Calu3 (cell line): ENCODE measurements at regions not wholly inside any gene's neighbourhood (a gene's known extent, or its start where the extent isn't known, plus 50 kb on each side); places are given as distances from the start of the nearest gene placed in this dataset.

ENCODE experiments used
- BruUV-seq: library from RNA; stranded (reverse); fragments of 400-500 nt; replicated peaks from 2 replicates; lab custom pipeline; 2021; lab: Mats Ljungman, UMichigan
- CTCF ChIA-PET: fragments of 300-600 bp; sonication (Branson Sonifier 250); formaldehyde crosslinking; loops from one replicate; lab custom pipeline; 2022; ENCODE audit warnings: antibody characterized with exemption; lab: Charles Lee
- DNase-seq: peaks from one replicate; pipeline ENCODE4 v3.0.0; 2022
- H3K27ac Mint-ChIP-seq: one replicate; pipeline ENCODE4 v1.8.0; 2022; ENCODE audit warnings: mixed read lengths; ENCODE audit not compliant: unreplicated experiment
- H3K27me3 Mint-ChIP-seq: one replicate; pipeline ENCODE4 v1.8.0; 2022; ENCODE audit warnings: mixed read lengths; ENCODE audit not compliant: unreplicated experiment
- H3K36me3 Mint-ChIP-seq: one replicate; pipeline ENCODE4 v1.8.0; 2022; ENCODE audit warnings: mild to moderate bottlenecking, moderate library complexity, mixed read lengths; ENCODE audit not compliant: insufficient read depth, unreplicated experiment
- H3K4me1 Mint-ChIP-seq: one replicate; pipeline ENCODE4 v1.8.0; 2022; ENCODE audit warnings: mild to moderate bottlenecking, low read depth, mixed read lengths; ENCODE audit not compliant: unreplicated experiment
- H3K4me3 Mint-ChIP-seq: one replicate; pipeline ENCODE4 v1.8.0; 2022; ENCODE audit warnings: mild to moderate bottlenecking, low read depth, moderate library complexity, mixed read lengths; ENCODE audit not compliant: unreplicated experiment
- H3K9me3 Mint-ChIP-seq: one replicate; pipeline ENCODE4 v1.8.0; 2022; ENCODE audit warnings: low read depth, mixed read lengths; ENCODE audit not compliant: unreplicated experiment
- CTCF ChIP-seq: fragments of 200-600 bp; IDR thresholded peaks from one replicate; pipeline ENCODE4 v1.8.0; 2022; ENCODE audit warnings: antibody characterized with exemption; ENCODE audit not compliant: unreplicated experiment
- intact Hi-C: fragments of 100-400 bp; cut with micrococcal nuclease; formaldehyde crosslinking; loops from one replicate; pipeline ENCODE4 v1.10.0; 2022; ENCODE audit not compliant: unreplicated experiment

- intact Hi-C loops = no loop called here
- DNase-seq = no peak
These were observed 601.7 kb upstream of the GBE1 start for GRCh38 chr3:82363131-82363530.

GRCh38 chr3:82355228-82355627 is 593.8 kb upstream of the GBE1 start:
- no TSS peak for BruUV-seq
- peaks cover 3% of the 10 kb centered on the region for H3K9me3 Mint-ChIP-seq
- CTCF ChIA-PET = no interaction called here

More at GRCh38 chr3:82363131-82363530, 601.7 kb upstream of the GBE1 start:
- no peak overlapping the region for H3K4me3 Mint-ChIP-seq
- H3K4me1 Mint-ChIP-seq = no peaks in the 10 kb centered on the region
- no peaks in the 10 kb centered on the region for H3K27me3 Mint-ChIP-seq
- BruUV-seq = no TSS peak
- no peaks in the 10 kb centered on the region for H3K36me3 Mint-ChIP-seq
- CTCF ChIA-PET = no interaction called here
- H3K9me3 Mint-ChIP-seq = no peaks in the 10 kb centered on the region
- no peak for TF ChIP-seq CTCF
- no peak overlapping the region for H3K27ac Mint-ChIP-seq

GRCh38 chr3:82354228-82354627 is 592.8 kb upstream of the GBE1 start:
- no peak for TF ChIP-seq CTCF
- no peak for DNase-seq
- H3K4me3 Mint-ChIP-seq = no peak overlapping the region
- no peaks in the 10 kb centered on the region for H3K36me3 Mint-ChIP-seq
- H3K4me1 Mint-ChIP-seq = no peaks in the 10 kb centered on the region
- BruUV-seq = no TSS peak
- intact Hi-C loops = no loop called here
- H3K9me3 Mint-ChIP-seq = peaks cover 3% of the 10 kb centered on the region
- H3K27me3 Mint-ChIP-seq = no peaks in the 10 kb centered on the region
- no peak overlapping the region for H3K27ac Mint-ChIP-seq
- CTCF ChIA-PET = no interaction called here

More at GRCh38 chr3:82355228-82355627, 593.8 kb upstream of the GBE1 start:
- no peak for TF ChIP-seq CTCF
- no peaks in the 10 kb centered on the region for H3K4me1 Mint-ChIP-seq
- no peak overlapping the region for H3K4me3 Mint-ChIP-seq
- H3K27ac Mint-ChIP-seq = no peak overlapping the region
- intact Hi-C loops = no loop called here
- DNase-seq = no peak
- H3K27me3 Mint-ChIP-seq = no peaks in the 10 kb centered on the region
- no peaks in the 10 kb centered on the region for H3K36me3 Mint-ChIP-seq

- Mint-ChIP-seq H3K4me3 (no peak overlapping the region), H3K36me3 (no peaks in the 10 kb centered on the region), H3K4me1 (no peaks in the 10 kb centered on the region), H3K27ac (no peak overlapping the region), H3K9me3 (peaks cover 3% of the 10 kb centered on the region), H3K27me3 (no peaks in the 10 kb centered on the region)
- intact Hi-C loops = no loop called here
- no peak for DNase-seq
- no TSS peak for BruUV-seq
- CTCF ChIA-PET = no interaction called here
- TF ChIP-seq CTCF = no peak
These were observed 592.1 kb upstream of the GBE1 start for GRCh38 chr3:82353306-82354171.
